ENCODE measurements at regions not wholly inside any gene's neighbourhood (a gene's known extent, or its start where the extent isn't known, plus 50 kb on each side); places are given as distances from the start of the nearest gene placed in this dataset.
"Not testable (repeated sequence)": the region's sequence is repeated elsewhere in the genome, so short reads cannot be mapped to it uniquely, and the experiment has no call there.

GRCh38 chr2:195437521-195437920 lies 219.5 kb upstream of the SLC39A10 start:
- no peaks in the 10 kb centered on the region for H4K20me1 ChIP-seq (ENCODE audit: low read length)
- H3K4me3 ChIP-seq (ENCODE audit: low read length), result no peak overlapping the region
- intact Hi-C loops (cut with micrococcal nuclease), result no loop called here
- TF ChIP-seq EZH2 (IDR thresholded peaks at IDR 0.05; ENCODE audit: low read length, unreplicated experiment) (no peak), EZH2phosphoT487 (IDR thresholded peaks at IDR 0.05; ENCODE audit: borderline replicate concordance, low read length) (no peak), CTCF (conservative IDR thresholded peaks at IDR 0.05; ENCODE audit: low read depth, low read length) (no peak)
- H3K4me2 ChIP-seq (ENCODE audit: low read length), result no peak overlapping the region
- 0 out of 2 replicates have a peak, but pooled peaks cover 9% of the 10 kb centered on the region for H3K9me3 ChIP-seq (ENCODE audit: low read length)
- CTCF ChIA-PET, result no interaction called here
- no peak overlapping the region for H3K27ac ChIP-seq (ENCODE audit: low read length)
- H3K9ac ChIP-seq (ENCODE audit: low read length), result no peak overlapping the region
- H3K79me2 ChIP-seq (ENCODE audit: low read length), result no peaks in the 10 kb centered on the region
- no peaks in the 10 kb centered on the region for H3K27me3 ChIP-seq (ENCODE audit: low read length)
- POLR2A ChIA-PET (ENCODE audit: unreplicated experiment), result no interaction called here
- DNase-seq (no peak), ATAC-seq (no peak)
- no peaks in the 10 kb centered on the region for H3K4me1 ChIP-seq (ENCODE audit: insufficient read depth, low read length)
- H2AFZ ChIP-seq (ENCODE audit: low read length), result no peak overlapping the region
- H3K9me2 ChIP-seq (replicated peaks; ENCODE audit: low read length), result no peaks in the 10 kb centered on the region
- no TSS peak for BruUV-seq (replicated peaks)
- no peaks in the 10 kb centered on the region for H3K36me3 ChIP-seq (ENCODE audit: low read depth, low read length)
- H3F3A ChIP-seq (ENCODE audit: low read length, unreplicated experiment), result no peaks in the 10 kb centered on the region

GRCh38 chr2:195434346-195434745 lies 222.7 kb upstream of the SLC39A10 start:
- ChIA-PET POLR2A (ENCODE audit: unreplicated experiment) (no interaction called here), CTCF (no interaction called here)
- Histone ChIP-seq H3K4me3 (ENCODE audit: low read length) (no peak overlapping the region), H3K9ac (ENCODE audit: low read length) (no peak overlapping the region), H3K79me2 (ENCODE audit: low read length) (no peaks in the 10 kb centered on the region), H4K20me1 (ENCODE audit: low read length) (no peaks in the 10 kb centered on the region), H3F3A (ENCODE audit: low read length, unreplicated experiment) (no peaks in the 10 kb centered on the region), H3K4me1 (ENCODE audit: insufficient read depth, low read length) (no peaks in the 10 kb centered on the region), H3K27ac (ENCODE audit: low read length) (no peak overlapping the region), H2AFZ (ENCODE audit: low read length) (no peak overlapping the region), H3K4me2 (ENCODE audit: low read length) (no peak overlapping the region), H3K9me3 (ENCODE audit: low read length) (no peaks in the 10 kb centered on the region), H3K9me2 (replicated peaks; ENCODE audit: low read length) (no peaks in the 10 kb centered on the region), H3K27me3 (ENCODE audit: low read length) (no peaks in the 10 kb centered on the region), H3K36me3 (ENCODE audit: low read depth, low read length) (no peaks in the 10 kb centered on the region)
- ATAC-seq (no peak), DNase-seq (no peak)
- intact Hi-C loops (cut with micrococcal nuclease), result no loop called here
- TF ChIP-seq EZH2 (IDR thresholded peaks at IDR 0.05; ENCODE audit: low read length, unreplicated experiment) (no peak), EZH2phosphoT487 (IDR thresholded peaks at IDR 0.05; ENCODE audit: borderline replicate concordance, low read length) (no peak), CTCF (conservative IDR thresholded peaks at IDR 0.05; ENCODE audit: low read depth, low read length) (no peak)
- BruUV-seq (replicated peaks), result no TSS peak

- H3K4me2 ChIP-seq (ENCODE audit: low read length); H3K9me2 ChIP-seq (replicated peaks; ENCODE audit: low read length); intact Hi-C loops (cut with micrococcal nuclease); H3K27me3 ChIP-seq (ENCODE audit: low read length); CTCF ChIA-PET; H3K27ac ChIP-seq (ENCODE audit: low read length); H3K79me2 ChIP-seq (ENCODE audit: low read length); H3K9me3 ChIP-seq (ENCODE audit: low read length); H4K20me1 ChIP-seq (ENCODE audit: low read length); H3K4me1 ChIP-seq (ENCODE audit: insufficient read depth, low read length); BruUV-seq (replicated peaks); ATAC-seq; H3K4me3 ChIP-seq (ENCODE audit: low read length); H3F3A ChIP-seq (ENCODE audit: low read length, unreplicated experiment); DNase-seq; H2AFZ ChIP-seq (ENCODE audit: low read length); POLR2A ChIA-PET (ENCODE audit: unreplicated experiment); H3K9ac ChIP-seq (ENCODE audit: low read length); H3K36me3 ChIP-seq (ENCODE audit: low read depth, low read length): not testable (repeated sequence)
These were observed 223.3 kb upstream of the SLC39A10 start for GRCh38 chr2:195433729-195434128.
